ENCODE measurements at regions not wholly inside any gene's neighbourhood (a gene's known extent, or its start where the extent isn't known, plus 50 kb on each side); places are given as distances from the start of the nearest gene placed in this dataset.

DNA sequence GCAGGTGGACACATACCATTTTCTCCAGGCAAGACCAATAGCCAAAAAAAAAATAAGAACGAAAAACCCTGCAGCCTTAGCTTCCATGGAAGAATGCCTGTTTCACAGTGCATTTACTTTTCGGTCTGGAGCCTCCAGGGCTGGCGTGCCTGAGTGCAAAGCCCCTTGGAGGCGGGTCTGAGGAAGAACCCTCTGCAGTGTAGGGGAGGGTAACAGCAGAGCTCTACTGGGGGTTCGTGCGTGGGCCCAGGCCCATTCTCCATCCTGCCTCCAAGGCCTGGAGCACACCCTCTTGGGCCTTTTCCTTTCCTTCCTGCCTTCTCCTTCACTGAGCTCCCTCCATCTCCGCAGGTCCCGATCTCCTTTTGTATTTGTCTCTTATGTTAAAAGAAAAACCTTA lies 172.3 kb upstream of the GLI3 start:
- no peaks in the 10 kb centered on the region for H3K27me3 ChIP-seq
- no peaks in the 10 kb centered on the region for H3K9me3 ChIP-seq
- no peak overlapping the region for H3K27ac ChIP-seq
- no peak for DNase-seq
- H3K4me1 ChIP-seq: no peaks in the 10 kb centered on the region
- H3K36me3 ChIP-seq: no peaks in the 10 kb centered on the region
- no peak for TF ChIP-seq POLR2AphosphoS5 (IDR thresholded peaks at IDR 0.05)
- no peak for TF ChIP-seq POLR2A (IDR thresholded peaks at IDR 0.05)
- TF ChIP-seq, protein P1, sequence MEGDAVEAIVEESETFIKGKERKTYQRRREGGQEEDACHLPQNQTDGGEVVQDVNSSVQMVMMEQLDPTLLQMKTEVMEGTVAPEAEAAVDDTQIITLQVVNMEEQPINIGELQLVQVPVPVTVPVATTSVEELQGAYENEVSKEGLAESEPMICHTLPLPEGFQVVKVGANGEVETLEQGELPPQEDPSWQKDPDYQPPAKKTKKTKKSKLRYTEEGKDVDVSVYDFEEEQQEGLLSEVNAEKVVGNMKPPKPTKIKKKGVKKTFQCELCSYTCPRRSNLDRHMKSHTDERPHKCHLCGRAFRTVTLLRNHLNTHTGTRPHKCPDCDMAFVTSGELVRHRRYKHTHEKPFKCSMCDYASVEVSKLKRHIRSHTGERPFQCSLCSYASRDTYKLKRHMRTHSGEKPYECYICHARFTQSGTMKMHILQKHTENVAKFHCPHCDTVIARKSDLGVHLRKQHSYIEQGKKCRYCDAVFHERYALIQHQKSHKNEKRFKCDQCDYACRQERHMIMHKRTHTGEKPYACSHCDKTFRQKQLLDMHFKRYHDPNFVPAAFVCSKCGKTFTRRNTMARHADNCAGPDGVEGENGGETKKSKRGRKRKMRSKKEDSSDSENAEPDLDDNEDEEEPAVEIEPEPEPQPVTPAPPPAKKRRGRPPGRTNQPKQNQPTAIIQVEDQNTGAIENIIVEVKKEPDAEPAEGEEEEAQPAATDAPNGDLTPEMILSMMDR (IDR thresholded peaks at IDR 0.05): no peak
- no peak for TF ChIP-seq EP300 (IDR thresholded peaks at IDR 0.05; ENCODE audit: low read depth)
- H3K4me3 ChIP-seq: no peak overlapping the region
- in situ Hi-C loops (cut with MboI; ENCODE audit: low pct_ligation_motif_present in 1 of 4, low pct_unique_long_range_greater_than_20kb in 1 of 4, low sequenced_read_pairs in 3 of 4) (no loop called here), intact Hi-C loops (cut with DNase I; ENCODE audit: low total_unique reads) (no loop called here)
- 86 to 89% methylated on average over 8 of the region's 8 CpGs for WGBS, 2 donors (ENCODE audit: low coverage in 1 of 2)

DNA sequence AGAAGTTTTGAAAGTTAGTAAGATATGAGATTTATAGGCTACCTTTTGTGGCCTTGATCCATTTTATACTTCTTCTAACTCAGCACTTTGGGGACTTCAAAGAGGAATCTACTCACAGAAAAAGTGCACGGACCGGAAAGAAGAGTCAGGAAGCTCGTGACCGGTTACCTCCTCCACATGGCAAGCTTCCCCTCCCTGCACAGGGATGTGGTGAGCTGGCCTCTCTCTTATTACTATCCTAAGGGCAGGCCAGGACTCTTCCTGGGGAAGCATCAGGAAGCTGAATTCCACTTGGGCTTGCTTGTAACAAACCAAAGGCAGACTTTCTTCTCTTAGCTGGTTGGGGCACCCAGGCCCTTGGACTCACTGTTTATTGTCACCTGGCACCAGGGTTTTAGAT lies 170.8 kb upstream of the GLI3 start:
- no peak overlapping the region for H3K27ac ChIP-seq

DNA sequence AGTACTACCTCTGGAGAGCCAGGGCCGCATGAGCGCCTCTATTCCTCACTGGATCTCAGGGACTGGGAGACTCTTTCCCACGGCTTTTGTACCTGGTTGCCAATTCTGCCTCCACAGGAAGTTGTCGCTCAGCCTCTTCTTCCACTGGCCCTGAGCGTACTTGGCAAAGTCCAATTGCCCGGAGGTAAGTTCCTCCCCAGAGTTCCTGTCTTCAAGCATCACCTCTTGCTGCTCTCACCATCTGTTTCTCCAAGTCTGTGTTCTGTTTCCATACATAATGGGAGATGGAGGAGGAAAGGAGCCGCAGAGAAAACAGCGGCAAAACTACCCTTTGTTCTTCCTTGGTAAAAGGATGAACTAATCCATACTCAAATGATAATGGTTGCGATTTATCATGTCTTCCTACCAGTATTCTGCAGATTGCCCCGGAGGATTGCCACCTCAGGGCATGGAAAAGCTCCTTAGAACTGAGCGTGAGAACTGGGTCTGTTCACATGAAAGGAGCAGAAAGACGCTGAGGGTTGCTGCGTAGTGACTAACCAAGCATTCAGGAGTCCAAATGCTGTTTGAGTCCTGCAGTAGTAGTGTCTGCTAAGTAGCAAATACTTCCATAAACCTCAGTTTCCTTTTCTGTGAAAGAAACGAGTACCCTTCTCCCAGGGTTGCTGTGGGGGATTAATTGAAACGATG lies 170.2 kb upstream of the GLI3 start:
- H3K27me3 ChIP-seq: no peaks in the 10 kb centered on the region
- TF ChIP-seq, protein P1 (IDR thresholded peaks at IDR 0.05): no peak
- TF ChIP-seq POLR2AphosphoS5 (IDR thresholded peaks at IDR 0.05): no peak
- no peak for TF ChIP-seq EP300 (IDR thresholded peaks at IDR 0.05; ENCODE audit: low read depth)
- no peak for TF ChIP-seq POLR2A (IDR thresholded peaks at IDR 0.05)
- in situ Hi-C loops (cut with MboI; ENCODE audit: low pct_ligation_motif_present in 1 of 4, low pct_unique_long_range_greater_than_20kb in 1 of 4, low sequenced_read_pairs in 3 of 4): no loop called here
- 90 to 91% methylated on average over 9 to 15 of the region's 15 CpGs for WGBS, 2 donors (ENCODE audit: low coverage in 1 of 2)
- H3K27ac ChIP-seq: no peak overlapping the region
- H3K36me3 ChIP-seq: no peaks in the 10 kb centered on the region
- no peaks in the 10 kb centered on the region for H3K9me3 ChIP-seq
- H3K4me1 ChIP-seq: no peaks in the 10 kb centered on the region
- intact Hi-C loops (cut with DNase I; ENCODE audit: low total_unique reads): no loop called here
- no peak for DNase-seq
- no peak overlapping the region for H3K4me3 ChIP-seq

More for the DNA sequence above, 170.8 kb upstream of the GLI3 start:
- Histone ChIP-seq H3K36me3 (no peaks in the 10 kb centered on the region), H3K9me3 (no peaks in the 10 kb centered on the region), H3K4me3 (no peak overlapping the region), H3K4me1 (no peaks in the 10 kb centered on the region), H3K27me3 (no peaks in the 10 kb centered on the region)
- no peak for DNase-seq
- TF ChIP-seq, protein P1 (IDR thresholded peaks at IDR 0.05): no peak
- no peak for TF ChIP-seq POLR2AphosphoS5 (IDR thresholded peaks at IDR 0.05)
- no peak for TF ChIP-seq EP300 (IDR thresholded peaks at IDR 0.05; ENCODE audit: low read depth)
- TF ChIP-seq POLR2A (IDR thresholded peaks at IDR 0.05): no peak
- in situ Hi-C loops (cut with MboI; ENCODE audit: low pct_ligation_motif_present in 1 of 4, low pct_unique_long_range_greater_than_20kb in 1 of 4, low sequenced_read_pairs in 3 of 4) (no loop called here), intact Hi-C loops (cut with DNase I; ENCODE audit: low total_unique reads) (no loop called here)
- WGBS, 2 donors (ENCODE audit: low coverage in 1 of 2): 67 to 90% methylated on average over 1 to 4 of the region's 4 CpGs

DNA sequence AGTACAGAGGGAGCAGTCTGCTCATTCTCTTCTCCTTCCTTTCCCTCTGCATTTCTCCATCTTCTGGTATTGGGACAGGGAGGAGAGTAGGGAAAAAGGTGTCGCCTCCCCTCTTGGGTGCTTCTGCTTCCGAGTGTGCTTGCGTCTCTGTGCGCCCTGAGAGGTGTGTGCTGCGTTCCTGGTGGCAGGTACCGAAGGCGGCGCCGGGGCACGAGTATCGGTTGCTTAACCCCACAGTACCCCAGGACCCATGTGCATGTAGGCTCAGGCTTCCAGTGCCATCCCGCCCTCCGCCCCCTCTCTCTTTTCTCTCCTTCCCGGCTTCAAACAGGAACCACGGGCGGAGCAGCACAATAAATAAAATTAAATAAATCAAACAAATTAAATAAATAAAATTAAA lies 169.3 kb upstream of the GLI3 start:
- H3K36me3 ChIP-seq: no peaks in the 10 kb centered on the region
- in situ Hi-C loops (cut with MboI; ENCODE audit: low pct_ligation_motif_present in 1 of 4, low pct_unique_long_range_greater_than_20kb in 1 of 4, low sequenced_read_pairs in 3 of 4) (no loop called here), intact Hi-C loops (cut with DNase I; ENCODE audit: low total_unique reads) (no loop called here)
- no peaks in the 10 kb centered on the region for H3K4me1 ChIP-seq
- H3K4me3 ChIP-seq: no peak overlapping the region
- no peak overlapping the region for H3K27ac ChIP-seq
- TF ChIP-seq, protein P1 (IDR thresholded peaks at IDR 0.05): no peak
- TF ChIP-seq EP300 (IDR thresholded peaks at IDR 0.05; ENCODE audit: low read depth): no peak
- no peak for TF ChIP-seq POLR2AphosphoS5 (IDR thresholded peaks at IDR 0.05)
- TF ChIP-seq POLR2A (IDR thresholded peaks at IDR 0.05): no peak
- no peaks in the 10 kb centered on the region for H3K27me3 ChIP-seq
- no peak for DNase-seq
- H3K9me3 ChIP-seq: no peaks in the 10 kb centered on the region
- 89 to 95% methylated on average over 6 to 16 of the region's 16 CpGs for WGBS, 2 donors (ENCODE audit: low coverage in 1 of 2)

Measured in transverse colon (tissue), 4 donors.